Urinary bladder (tissue), 3 donors: ENCODE measurements at regions not wholly inside any gene's neighbourhood (a gene's known extent, or its start where the extent isn't known, plus 50 kb on each side); places are given as distances from the start of the nearest gene placed in this dataset.

Source experiments
- DNase-seq: peaks from one replicate; pipeline ENCODE4 v3.0.0-alpha.2; 2015; ENCODE audit errors: extremely low spot score
- H3K27ac ChIP-seq: one replicate; pipeline ENCODE4 v1.5.1; 2013; ENCODE audit warnings: low read depth, mild to moderate bottlenecking, moderate library complexity
- H3K36me3 ChIP-seq: one replicate; pipeline ENCODE4 v1.6.1; 2013; ENCODE audit warnings: mild to moderate bottlenecking, moderate library complexity; ENCODE audit not compliant: insufficient read depth
- H3K4me1 ChIP-seq: one replicate; pipeline ENCODE4 v1.6.1; 2013; ENCODE audit warnings: mild to moderate bottlenecking, moderate library complexity; ENCODE audit not compliant: insufficient read depth
- H3K4me3 ChIP-seq: one replicate; pipeline ENCODE4 v1.5.1; 2013; ENCODE audit warnings: low read depth, low read length
- WGBS: extraction: QIAGEN DNeasy Blood & Tissue Kit; methylation state at CpG from one replicate; pipeline ENCODE4 v1.1.7; 2013; 5-methylcytosine and 5-hydroxymethylcytosine counted together
- donor health status: healthy with polysubstance abuse.
- donor health status: healthy.

DNA sequence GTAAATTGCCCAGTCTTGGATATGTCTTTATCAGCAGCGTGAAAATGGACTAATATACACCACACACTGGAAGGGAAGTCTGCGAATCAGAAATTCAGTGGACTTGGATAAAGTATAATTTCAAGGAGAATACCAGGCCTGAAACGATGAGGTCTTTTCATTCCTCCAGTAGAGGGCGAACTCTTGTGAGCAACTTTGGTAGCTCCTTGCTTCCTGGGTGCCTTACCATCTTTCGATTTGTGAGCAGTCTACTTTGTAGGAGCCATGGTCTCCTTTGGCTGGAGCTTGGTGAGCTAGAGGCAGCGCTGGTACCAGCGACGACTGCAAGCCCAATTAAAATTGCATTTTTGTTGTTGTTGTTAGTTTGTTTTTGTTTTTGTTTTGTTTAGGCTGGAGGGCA lies 791.9 kb downstream of the FAT4 start:
- no peak overlapping the region for H3K4me3 ChIP-seq
- no peaks in the 10 kb centered on the region for H3K4me1 ChIP-seq
- no peak overlapping the region for H3K27ac ChIP-seq
- 96% methylated on average over 8 of the region's 8 CpGs for WGBS
- DNase-seq: no peak
- H3K36me3 ChIP-seq: no peaks in the 10 kb centered on the region

GRCh38 chr4:126109836-126110235 lies 795.1 kb downstream of the FAT4 start:
- 91% methylated on average over 2 of the region's 2 CpGs for WGBS
- no peaks in the 10 kb centered on the region for H3K36me3 ChIP-seq

GRCh38 chr4:126113058-126113457 lies 798.3 kb downstream of the FAT4 start:
- no peak overlapping the region for H3K27ac ChIP-seq
- no peak overlapping the region for H3K4me3 ChIP-seq
- DNase-seq: no peak
- 89% methylated on average over 1 of the region's 1 CpG for WGBS
- no peaks in the 10 kb centered on the region for H3K4me1 ChIP-seq
- no peaks in the 10 kb centered on the region for H3K36me3 ChIP-seq

More at GRCh38 chr4:126109836-126110235, 795.1 kb downstream of the FAT4 start:
- H3K4me3 ChIP-seq: no peak overlapping the region
- H3K27ac ChIP-seq: no peak overlapping the region
- no peak for DNase-seq
- H3K4me1 ChIP-seq: no peaks in the 10 kb centered on the region

DNA sequence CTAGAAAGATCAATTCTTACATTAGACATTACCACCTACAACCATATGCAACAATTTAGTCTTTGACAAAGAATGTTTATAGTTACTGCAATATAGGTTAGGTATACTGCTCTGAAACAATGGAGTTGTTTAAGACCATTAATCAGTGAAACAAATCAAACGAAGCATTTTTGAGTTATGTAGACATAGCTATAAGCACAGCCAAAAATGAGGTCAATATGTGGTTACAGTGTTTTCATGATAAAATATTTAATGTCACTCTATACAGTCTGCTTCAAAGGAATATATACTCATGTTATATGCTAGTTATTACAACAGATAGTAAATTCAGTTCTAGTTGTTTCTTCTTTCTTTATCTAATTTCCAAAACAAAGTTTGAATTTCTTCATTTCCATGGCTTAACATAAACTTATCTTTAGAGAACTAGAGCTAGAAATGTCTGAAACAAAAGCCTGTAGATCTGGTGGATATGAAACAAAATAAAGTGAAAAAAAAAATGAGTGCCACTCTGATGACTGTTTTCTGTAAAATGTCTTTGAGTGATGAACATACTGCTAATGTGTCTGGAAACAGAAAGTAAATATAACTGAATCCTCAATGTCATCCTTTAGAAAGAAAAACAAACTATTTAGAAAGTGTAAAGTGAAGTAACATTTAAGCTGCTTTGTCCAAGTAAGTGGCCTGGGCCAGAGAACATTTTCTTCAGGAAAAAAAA lies 809.0 kb downstream of the FAT4 start:
- Histone ChIP-seq H3K27ac (no peak overlapping the region), H3K4me3 (no peak overlapping the region), H3K4me1 (no peaks in the 10 kb centered on the region), H3K36me3 (no peaks in the 10 kb centered on the region)
- WGBS: 29% methylated on average over 1 of the region's 1 CpG
- no peak for DNase-seq

GRCh38 chr4:126124818-126125217 lies 810.1 kb downstream of the FAT4 start:
- Histone ChIP-seq H3K4me1 (no peaks in the 10 kb centered on the region), H3K36me3 (no peaks in the 10 kb centered on the region), H3K4me3 (no peak overlapping the region), H3K27ac (no peak overlapping the region)
- no peak for DNase-seq
- 31% methylated on average over 1 of the region's 1 CpG for WGBS

- Histone ChIP-seq H3K4me3 (no peak overlapping the region), H3K36me3 (no peaks in the 10 kb centered on the region), H3K27ac (no peak overlapping the region), H3K4me1 (no peaks in the 10 kb centered on the region)
- DNase-seq: no peak
Measured at GRCh38 chr4:126130215-126130614, 815.5 kb downstream of the FAT4 start.

GRCh38 chr4:126136922-126137781 lies 822.4 kb downstream of the FAT4 start:
- no peak for DNase-seq
- H3K4me3 ChIP-seq: no peak overlapping the region
- 83% methylated on average over 5 of the region's 5 CpGs for WGBS
- H3K4me1 ChIP-seq: no peaks in the 10 kb centered on the region
- H3K27ac ChIP-seq: no peak overlapping the region
- no peaks in the 10 kb centered on the region for H3K36me3 ChIP-seq

DNA sequence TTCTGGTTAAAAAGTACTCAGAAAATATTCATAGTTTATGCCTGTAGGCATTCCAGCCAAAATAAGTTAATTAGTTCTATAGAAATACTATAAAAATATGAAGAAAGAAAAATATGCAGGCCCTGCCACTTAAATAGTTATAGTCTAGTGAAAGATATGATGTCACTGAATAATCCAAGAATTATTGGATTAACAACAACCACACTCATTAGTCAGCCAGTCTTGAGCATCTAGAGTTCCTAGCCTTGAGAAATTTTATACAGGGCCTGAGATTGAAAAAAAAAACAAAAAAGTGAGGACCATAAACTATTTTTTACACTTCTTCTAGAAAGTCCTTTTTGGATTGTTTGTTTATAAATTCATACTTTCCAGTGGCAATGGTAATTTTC lies 823.0 kb downstream of the FAT4 start:
- Histone ChIP-seq H3K27ac (no peak overlapping the region), H3K4me1 (no peaks in the 10 kb centered on the region)
- no peak for DNase-seq

GRCh38 chr4:126144543-126145237 lies 829.9 kb downstream of the FAT4 start:
- H3K4me1 ChIP-seq: no peaks in the 10 kb centered on the region
- no peak overlapping the region for H3K27ac ChIP-seq
- H3K36me3 ChIP-seq: no peaks in the 10 kb centered on the region
- 89% methylated on average over 1 of the region's 1 CpG for WGBS
- no peak for DNase-seq
- H3K4me3 ChIP-seq: no peak overlapping the region

More for the DNA sequence above, 823.0 kb downstream of the FAT4 start:
- Histone ChIP-seq H3K36me3 (no peaks in the 10 kb centered on the region), H3K4me3 (no peak overlapping the region)

GRCh38 chr4:126168484-126168883 lies 853.7 kb downstream of the FAT4 start:
- WGBS: 40% methylated on average over 1 of the region's 1 CpG
- no peaks in the 10 kb centered on the region for H3K4me1 ChIP-seq

GRCh38 chr4:126172126-126172525 lies 857.4 kb downstream of the FAT4 start:
- WGBS: 86% methylated on average over 1 of the region's 1 CpG

More at GRCh38 chr4:126168484-126168883, 853.7 kb downstream of the FAT4 start:
- DNase-seq: no peak
- Histone ChIP-seq H3K36me3 (no peaks in the 10 kb centered on the region), H3K27ac (no peak overlapping the region), H3K4me3 (no peak overlapping the region)

DNA sequence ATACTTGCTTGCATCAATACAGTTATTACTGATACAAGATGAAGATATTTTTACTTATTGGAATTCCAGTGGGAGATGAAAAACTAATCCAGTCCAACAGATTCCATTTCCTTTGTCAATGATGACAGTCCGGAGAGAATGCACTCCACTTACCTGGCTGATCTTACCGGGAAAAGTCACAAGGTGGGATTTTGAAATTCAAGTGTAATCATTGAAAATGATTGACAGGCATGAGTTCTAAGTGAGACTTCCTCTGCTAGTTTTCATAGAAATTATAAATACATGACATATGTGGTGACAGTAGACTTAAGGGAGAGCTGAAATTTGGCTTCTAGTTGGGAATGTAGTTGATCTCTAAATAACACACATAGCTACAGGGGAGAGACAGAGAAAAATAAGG lies 859.9 kb downstream of the FAT4 start:
- 96% methylated on average over 2 of the region's 2 CpGs for WGBS
- no peak overlapping the region for H3K4me3 ChIP-seq
- no peak for DNase-seq
- no peaks in the 10 kb centered on the region for H3K4me1 ChIP-seq
- no peak overlapping the region for H3K27ac ChIP-seq
- H3K36me3 ChIP-seq: no peaks in the 10 kb centered on the region

More at GRCh38 chr4:126172126-126172525, 857.4 kb downstream of the FAT4 start:
- H3K4me3 ChIP-seq: no peak overlapping the region
- no peak overlapping the region for H3K27ac ChIP-seq
- no peaks in the 10 kb centered on the region for H3K4me1 ChIP-seq
- no peaks in the 10 kb centered on the region for H3K36me3 ChIP-seq
- no peak for DNase-seq

GRCh38 chr4:126180642-126181041 lies 865.9 kb downstream of the FAT4 start:
- no peak for DNase-seq
- Histone ChIP-seq H3K4me3 (no peak overlapping the region), H3K36me3 (no peaks in the 10 kb centered on the region), H3K4me1 (no peaks in the 10 kb centered on the region), H3K27ac (no peak overlapping the region)

- WGBS: 51% methylated on average over 1 of the region's 1 CpG
- Histone ChIP-seq H3K4me3 (no peak overlapping the region), H3K27ac (no peak overlapping the region), H3K36me3 (no peaks in the 10 kb centered on the region), H3K4me1 (no peaks in the 10 kb centered on the region)
- DNase-seq: peak; percentile 74
Measured at GRCh38 chr4:126182336-126182735, 867.6 kb downstream of the FAT4 start.
